ENCODE measurements at regions not wholly inside any gene's neighbourhood (a gene's known extent, or its start where the extent isn't known, plus 50 kb on each side); places are given as distances from the start of the nearest gene placed in this dataset.
"Not testable (repeated sequence)": the region's sequence is repeated elsewhere in the genome, so short reads cannot be mapped to it uniquely, and the experiment has no call there.

DNA sequence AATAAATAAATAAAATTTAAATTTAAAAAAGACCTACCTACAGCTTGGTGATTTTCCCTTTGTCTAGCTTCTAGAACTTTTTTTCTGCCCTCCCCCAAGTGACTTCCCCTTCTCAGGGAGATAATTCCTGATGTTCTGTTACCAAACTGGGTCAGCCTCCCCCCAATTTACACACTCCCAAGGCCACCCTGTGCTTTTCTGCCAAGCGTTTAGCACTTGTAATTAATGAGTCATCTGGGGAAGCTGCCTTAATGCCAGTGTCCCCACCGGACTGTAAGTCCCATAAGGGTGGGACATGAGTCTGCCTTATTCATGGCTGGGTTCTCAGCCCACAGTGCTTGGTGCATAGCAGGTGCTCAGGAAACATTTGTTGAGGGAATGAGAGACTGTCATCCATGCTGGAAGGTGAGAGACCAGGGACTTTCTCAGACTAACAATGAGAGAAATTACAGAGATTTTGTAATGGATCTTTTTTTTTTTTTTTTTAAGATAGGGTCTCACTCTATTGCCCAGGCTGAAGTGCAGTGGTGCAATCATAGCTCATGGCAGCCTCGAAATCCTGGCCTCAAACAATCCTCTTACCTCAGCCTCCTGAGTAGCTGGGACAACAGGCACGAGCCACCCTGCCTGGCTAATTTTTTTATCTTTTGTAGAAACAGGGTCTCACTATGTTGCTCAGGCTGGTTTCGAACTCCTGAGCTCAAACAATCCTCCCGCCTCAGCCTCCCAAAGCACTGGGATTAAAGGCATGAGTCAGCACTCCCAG is 106.8 kb downstream of the PHETA1 start:
- DNase-seq, result no peak
- Histone ChIP-seq H3K4me3 (no peak overlapping the region), H3K4me1 (no peaks in the 10 kb centered on the region), H3K27ac (no peak overlapping the region), H3K27me3 (no peaks in the 10 kb centered on the region), H3K9me3 (no peaks in the 10 kb centered on the region), H3K36me3 (no peaks in the 10 kb centered on the region)
- TF ChIP-seq, protein P1, sequence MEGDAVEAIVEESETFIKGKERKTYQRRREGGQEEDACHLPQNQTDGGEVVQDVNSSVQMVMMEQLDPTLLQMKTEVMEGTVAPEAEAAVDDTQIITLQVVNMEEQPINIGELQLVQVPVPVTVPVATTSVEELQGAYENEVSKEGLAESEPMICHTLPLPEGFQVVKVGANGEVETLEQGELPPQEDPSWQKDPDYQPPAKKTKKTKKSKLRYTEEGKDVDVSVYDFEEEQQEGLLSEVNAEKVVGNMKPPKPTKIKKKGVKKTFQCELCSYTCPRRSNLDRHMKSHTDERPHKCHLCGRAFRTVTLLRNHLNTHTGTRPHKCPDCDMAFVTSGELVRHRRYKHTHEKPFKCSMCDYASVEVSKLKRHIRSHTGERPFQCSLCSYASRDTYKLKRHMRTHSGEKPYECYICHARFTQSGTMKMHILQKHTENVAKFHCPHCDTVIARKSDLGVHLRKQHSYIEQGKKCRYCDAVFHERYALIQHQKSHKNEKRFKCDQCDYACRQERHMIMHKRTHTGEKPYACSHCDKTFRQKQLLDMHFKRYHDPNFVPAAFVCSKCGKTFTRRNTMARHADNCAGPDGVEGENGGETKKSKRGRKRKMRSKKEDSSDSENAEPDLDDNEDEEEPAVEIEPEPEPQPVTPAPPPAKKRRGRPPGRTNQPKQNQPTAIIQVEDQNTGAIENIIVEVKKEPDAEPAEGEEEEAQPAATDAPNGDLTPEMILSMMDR (IDR thresholded peaks at IDR 0.05), result no peak
- TF ChIP-seq POLR2A (IDR thresholded peaks at IDR 0.05), result no peak
- 69 to 81% (median 76%) methylated on average over 6 of the region's 6 CpGs for WGBS, 4 donors
- no peak for ATAC-seq
- intact Hi-C loops (cut with DNase I), result no loop called here

DNA sequence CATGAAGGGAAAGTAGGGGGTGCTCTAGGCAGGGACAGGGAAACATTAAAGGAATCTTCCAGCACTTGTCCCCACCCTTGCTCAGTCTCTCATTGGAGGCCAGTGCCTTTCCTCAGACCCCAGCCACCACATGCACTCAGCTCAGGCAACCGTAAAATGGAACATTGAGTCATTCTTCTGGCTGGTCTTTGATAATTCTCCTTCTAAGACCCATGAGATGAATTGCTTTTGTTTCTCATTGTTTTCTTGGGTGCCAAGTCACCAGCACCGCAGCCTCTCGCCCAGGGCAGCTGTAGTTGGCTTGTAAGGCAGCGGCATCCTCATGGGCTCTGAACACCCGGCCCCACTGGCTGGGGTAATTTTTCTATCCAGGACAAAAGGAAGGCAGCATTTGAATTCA is 108.2 kb downstream of the PHETA1 start:
- WGBS, 4 donors, result 76 to 91% (median 87%) methylated on average over 5 of the region's 5 CpGs
- H3K27me3 ChIP-seq, result no peaks in the 10 kb centered on the region
- no peak for DNase-seq

DNA sequence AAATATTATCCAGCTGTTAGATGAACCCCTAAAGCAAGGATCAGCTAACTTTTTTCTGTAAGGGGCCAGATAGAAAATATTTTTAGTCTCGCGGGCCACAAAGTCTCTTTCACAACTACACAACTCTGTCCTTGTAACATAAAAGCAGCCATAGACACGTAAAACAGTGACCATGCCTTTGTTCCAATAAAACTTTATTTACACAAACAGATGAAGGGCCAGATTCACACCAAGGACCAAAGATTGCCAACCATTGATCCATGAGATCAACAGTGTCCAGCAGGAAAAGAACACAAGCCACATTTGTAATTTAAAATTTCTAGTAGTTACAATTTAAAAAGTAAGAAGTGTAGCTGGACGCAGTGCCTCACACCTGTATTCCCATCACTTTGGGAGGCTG is 109.7 kb downstream of the PHETA1 start:
- ATAC-seq (no peak), DNase-seq (no peak)
- Histone ChIP-seq H3K9me3 (no peaks in the 10 kb centered on the region), H3K36me3 (no peaks in the 10 kb centered on the region), H3K4me1 (no peaks in the 10 kb centered on the region), H3K27ac (no peak overlapping the region), H3K27me3 (peaks cover 0 to 5% (median 0%) of the 10 kb centered on the region in 9 donors), H3K4me3 (no peak overlapping the region)
- intact Hi-C loops (cut with DNase I), result no loop called here
- TF ChIP-seq POLR2A (IDR thresholded peaks at IDR 0.05), result no peak
- TF ChIP-seq, protein P1 (IDR thresholded peaks at IDR 0.05), result no peak
- WGBS, 4 donors, result 89 to 95% (median 94%) methylated on average over 4 of the region's 4 CpGs

More for the DNA sequence above, 108.2 kb downstream of the PHETA1 start:
- Histone ChIP-seq H3K27ac (no peak overlapping the region), H3K36me3 (no peaks in the 10 kb centered on the region), H3K4me1 (no peaks in the 10 kb centered on the region), H3K4me3 (no peak overlapping the region), H3K9me3 (no peaks in the 10 kb centered on the region)
- ATAC-seq, result no peak
- intact Hi-C loops (cut with DNase I), result no loop called here
- TF ChIP-seq POLR2A (IDR thresholded peaks at IDR 0.05), result no peak
- TF ChIP-seq, protein P1 (IDR thresholded peaks at IDR 0.05), result no peak

DNA sequence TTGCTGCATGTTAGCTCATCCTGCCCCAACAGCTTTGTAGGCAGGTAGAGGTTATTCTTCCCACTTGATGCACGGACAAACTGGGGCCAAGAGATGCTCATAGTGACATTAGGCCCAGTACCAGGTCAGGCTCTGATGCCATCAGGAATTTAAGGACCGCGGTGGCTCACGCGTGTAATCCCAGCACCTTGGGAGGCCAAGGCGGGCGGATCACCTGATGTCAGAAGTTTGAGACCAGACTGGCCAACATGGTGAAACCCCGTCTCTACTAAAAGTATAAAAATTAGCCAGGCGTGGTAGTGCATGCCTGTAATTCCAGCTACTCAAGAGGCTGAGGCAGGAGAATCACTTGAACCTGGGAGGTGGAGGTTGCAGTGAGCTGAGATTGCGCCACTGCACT is 110.8 kb downstream of the PHETA1 start:
- H3K4me1 ChIP-seq; H3K9me3 ChIP-seq; intact Hi-C loops (cut with DNase I); ATAC-seq; H3K27ac ChIP-seq; H3K27me3 ChIP-seq; DNase-seq; H3K36me3 ChIP-seq; H3K4me3 ChIP-seq: not testable (repeated sequence)
- WGBS, 4 donors, result 95 to 97% (median 96%) methylated on average over 10 of the region's 10 CpGs

DNA sequence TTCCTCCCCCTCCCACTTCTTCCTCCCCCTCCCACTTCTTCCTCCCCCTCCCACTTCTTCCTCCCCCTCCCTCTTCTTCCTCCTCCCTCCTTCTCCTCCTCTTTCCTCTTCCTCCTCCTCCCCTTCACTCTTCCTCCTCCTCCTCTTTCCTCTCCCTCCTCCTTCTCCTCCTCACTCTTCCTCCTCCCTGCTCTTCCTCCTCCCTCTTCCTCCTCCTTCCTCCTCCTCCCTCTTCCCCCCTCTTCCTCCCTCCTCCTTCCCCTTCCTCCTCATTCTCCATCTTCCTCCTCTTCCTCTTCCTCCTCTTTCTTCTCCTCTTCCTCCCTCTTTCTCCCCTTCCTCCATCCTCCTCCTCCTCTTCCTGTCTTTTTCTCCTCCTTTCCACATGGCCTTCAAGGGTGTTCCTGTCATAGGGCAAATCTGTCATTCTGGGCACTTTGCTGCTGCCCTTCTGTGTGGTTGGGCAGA is 111.4 kb downstream of the PHETA1 start:
- ATAC-seq (no peak), DNase-seq (no peak)
- TF ChIP-seq POLR2A (IDR thresholded peaks at IDR 0.05), result no peak
- TF ChIP-seq, protein P1 (IDR thresholded peaks at IDR 0.05), result no peak
- Histone ChIP-seq H3K27ac (no peak overlapping the region), H3K36me3 (no peaks in the 10 kb centered on the region), H3K4me3 (no peak overlapping the region), H3K27me3 (peaks cover 0 to 9% (median 0%) of the 10 kb centered on the region in 9 donors), H3K9me3 (no peaks in the 10 kb centered on the region), H3K4me1 (no peaks in the 10 kb centered on the region)
- intact Hi-C loops (cut with DNase I), result no loop called here

Data from heart left ventricle (tissue), 16 donors.